HG02759 (cell line): ENCODE measurements at regions not wholly inside any gene's neighbourhood (a gene's known extent, or its start where the extent isn't known, plus 50 kb on each side); places are given as distances from the start of the nearest gene placed in this dataset.
"Not testable (repeated sequence)": the region's sequence is repeated elsewhere in the genome, so short reads cannot be mapped to it uniquely, and the experiment has no call there.

ENCODE experiments used
- ATAC-seq: cut with Tn5 transposase; IDR thresholded peaks from one replicate; pipeline ENCODE4 v1.9.1; 2021; ENCODE audit warnings: mild to moderate bottlenecking, moderate library complexity; ENCODE audit not compliant: unreplicated experiment

GRCh38 chr15:59791755-59792154 lies 102.6 kb upstream of the BNIP2 start:
- ATAC-seq = no peak

GRCh38 chr15:59791079-59791478 lies 102.0 kb upstream of the BNIP2 start:
- no peak for ATAC-seq

GRCh38 chr15:59786466-59786865 lies 97.3 kb upstream of the BNIP2 start:
- not testable (repeated sequence) for ATAC-seq

GRCh38 chr15:59785981-59786380 lies 96.9 kb upstream of the BNIP2 start:
- not testable (repeated sequence) for ATAC-seq

GRCh38 chr15:59783774-59784520 lies 94.8 kb upstream of the BNIP2 start:
- ATAC-seq = not testable (repeated sequence)

- no peak for ATAC-seq
These were observed 90.0 kb upstream of the BNIP2 start for GRCh38 chr15:59779110-59779509.

GRCh38 chr15:59764775-59765174 lies 75.7 kb upstream of the BNIP2 start:
- no peak for ATAC-seq

GRCh38 chr15:59762558-59762957 lies 73.4 kb upstream of the BNIP2 start:
- ATAC-seq = no peak

GRCh38 chr15:59760256-59760655 lies 71.1 kb upstream of the BNIP2 start:
- ATAC-seq = not testable (repeated sequence)

GRCh38 chr15:59751552-59752413 lies 62.7 kb upstream of the BNIP2 start:
- ATAC-seq = no peak

GRCh38 chr15:59746777-59747176 lies 57.7 kb upstream of the BNIP2 start:
- ATAC-seq = no peak

GRCh38 chr15:59741274-59741906 lies 52.3 kb upstream of the BNIP2 start:
- ATAC-seq = no peak

GRCh38 chr15:59739557-59740186 lies 50.6 kb upstream of the BNIP2 start:
- ATAC-seq = no peak
